K562 (cell line): ENCODE measurements at regions not wholly inside any gene's neighbourhood (a gene's known extent, or its start where the extent isn't known, plus 50 kb on each side); places are given as distances from the start of the nearest gene placed in this dataset.

Experiments
- ATAC-seq: fragments of 200-7000 bp; cut with Tn5 transposase; 3 replicates; pipeline ENCODE4 v1.9.1; 2020; ENCODE audit warnings: moderate library complexity
- BruUV-seq: library from RNA; stranded (reverse); fragments of 400-500 nt; replicated peaks from 2 replicates; lab custom pipeline; 2021; lab: Mats Ljungman, UMichigan
- CTCF ChIA-PET: fragments of 300-600 bp; formaldehyde crosslinking; extraction: SDS; loops from one replicate; lab custom pipeline; 2021; ENCODE audit warnings: low intra/inter-chr PET ratio; lab: Yijun Ruan, JAX
- POLR2A ChIA-PET: fragments of 300-600, 350-650 bp; sonication (Branson Sonifier 250); formaldehyde crosslinking; extraction: SDS; loops from one replicate; lab custom pipeline; 2021; ENCODE audit warnings: antibody characterized with exemption, inconsistent platforms; lab: Yijun Ruan, JAX
- DNase-seq, 4 experiments: peaks; one replicate each; pipeline versions ENCODE4 v3.0.0 to v3.0.0-alpha.2; 2011 to 2018; ENCODE audit warnings: low spot score in 3 of 4, mixed read lengths in 3 of 4; ENCODE audit errors: extremely low read depth in 1 of 4
- FAIRE-seq: peaks from 2 replicates; lab custom pipeline; 2011; peaks lifted over from hg19 to GRCh38; lab: Jason Lieb, UNC
- H2AFZ ChIP-seq: 2 replicates; pipeline ENCODE4 v1.6.0; 2011; ENCODE audit warnings: low read depth, low read length, control low read depth, inconsistent platforms
- H3K27ac ChIP-seq: fragments of 200-600 bp; 3 replicates; pipeline ENCODE4 v1.8.0; 2011; ENCODE audit warnings: low read depth, mild to moderate bottlenecking, control low read depth, inconsistent platforms, low read length, moderate library complexity, mixed read lengths; ENCODE audit errors: extremely low read depth
- H3K27me3 ChIP-seq, 2 experiments: fragments of 300-600 bp in 1 of 2; 2 replicates in 1 of 2; 3 replicates in 1 of 2; pipeline versions ENCODE4 v1.6.0 to v1.8.0; 2011; ENCODE audit warnings: inconsistent platforms in 2 of 2, low read length in 2 of 2, mild to moderate bottlenecking in 1 of 2, mixed read lengths in 1 of 2, moderate library complexity in 1 of 2; ENCODE audit not compliant: control insufficient read depth in 2 of 2, insufficient read depth in 2 of 2
- H3K36me3 ChIP-seq: fragments of 300-600 bp; 3 replicates; pipeline ENCODE4 v1.8.0; 2011; ENCODE audit warnings: mild to moderate bottlenecking, low read length, inconsistent platforms; ENCODE audit not compliant: control insufficient read depth, insufficient read depth
- H3K4me1 ChIP-seq, 2 experiments: fragments of 200-600 bp in 1 of 2; replicated peaks in 1 of 2; 2 replicates in 1 of 2; 3 replicates in 1 of 2; pipeline versions ENCODE4 v1.5.1 to v1.8.0; 2011; ENCODE audit warnings: inconsistent platforms in 2 of 2, low read length in 2 of 2, mild to moderate bottlenecking in 1 of 2, mixed read lengths in 1 of 2, moderate library complexity in 1 of 2; ENCODE audit not compliant: control insufficient read depth in 2 of 2, insufficient read depth in 2 of 2
- H3K4me2 ChIP-seq: 2 replicates; pipeline ENCODE4 v1.6.1; 2011; ENCODE audit warnings: low read length, control low read depth, inconsistent platforms, mixed read lengths; ENCODE audit not compliant: insufficient read depth
- H3K4me3 ChIP-seq: fragments of 200-600 bp; sonication (generic), shearing (Covaris generic); 2 replicates; pipeline ENCODE4 v1.5.1; 2016; ENCODE audit warnings: control low read depth, inconsistent platforms
- H3K79me2 ChIP-seq: fragments of 200-600 bp; 3 replicates; pipeline ENCODE4 v1.8.0; 2011; ENCODE audit warnings: low read length, inconsistent platforms; ENCODE audit not compliant: control insufficient read depth, insufficient read depth
- H3K9ac ChIP-seq, 2 experiments: 2 replicates each; pipeline versions ENCODE4 v1.6.0 to v1.6.1; 2011; ENCODE audit warnings: low read depth in 2 of 2, low read length in 2 of 2, control low read depth in 1 of 2, inconsistent platforms in 1 of 2, mild to moderate bottlenecking in 1 of 2, mixed read lengths in 1 of 2; ENCODE audit not compliant: insufficient read depth in 1 of 2
- H3K9me1 ChIP-seq: one replicate; pipeline ENCODE4 v1.6.0; 2011; ENCODE audit warnings: inconsistent platforms, mild to moderate bottlenecking, low read length, moderate library complexity; ENCODE audit not compliant: control insufficient read depth, insufficient read depth
- H3K9me3 ChIP-seq: replicated peaks from 2 replicates; pipeline ENCODE4 v1.5.1; 2011; ENCODE audit warnings: low read depth, low read length, inconsistent platforms; ENCODE audit not compliant: control insufficient read depth, insufficient read depth
- H4K20me1 ChIP-seq: replicated peaks from 2 replicates; pipeline ENCODE4 v1.6.1; 2011; ENCODE audit warnings: low read length, inconsistent platforms, mixed read lengths; ENCODE audit not compliant: control insufficient read depth, insufficient read depth
- ATF2 ChIP-seq: sonication (generic); formaldehyde crosslinking; IDR thresholded peaks from 2 replicates; pipeline ENCODE4 v1.8.1; 2022; ENCODE audit warnings: missing genetic modification reagents
- GTF2F1 ChIP-seq: IDR thresholded peaks from 2 replicates; pipeline ENCODE4 v1.6.1; 2011; ENCODE audit warnings: low read depth, low read length, improper control_type of control experiment
- HMGN3 ChIP-seq: IDR thresholded peaks from 2 replicates; pipeline ENCODE4 v1.6.1; 2011; ENCODE audit warnings: borderline replicate concordance, low read depth, mild to moderate bottlenecking, mixed read lengths, low read length; ENCODE audit not compliant: insufficient read length; ENCODE audit errors: extremely low read depth
- LEF1 ChIP-seq: fragments of 450-650 bp; IDR thresholded peaks from 2 replicates; pipeline ENCODE4 v1.6.1; 2016; ENCODE audit warnings: mild to moderate bottlenecking
- MLLT1 ChIP-seq, 2 experiments: fragments of 450-650 bp; IDR thresholded peaks; 2 replicates each; pipeline ENCODE4 v1.6.1; 2016
- NR3C1 ChIP-seq: sonication (generic); formaldehyde crosslinking; IDR thresholded peaks from 2 replicates; pipeline ENCODE4 v1.8.1; 2022; ENCODE audit warnings: missing genetic modification reagents
- PHF20 ChIP-seq: fragments of 450-650 bp; IDR thresholded peaks from 2 replicates; pipeline ENCODE4 v1.6.1; 2018; ENCODE audit not compliant: partially characterized antibody
- PPARD ChIP-seq: fragments of 250-450 bp; sonication (Bioruptor Pico); IDR thresholded peaks from 2 replicates; pipeline ENCODE4 v1.8.0; 2022; ENCODE audit warnings: inconsistent platforms, mild to moderate bottlenecking, moderate library complexity
- SNRNP70 ChIP-seq: fragments of 200-400 bp; formaldehyde crosslinking; optimal IDR thresholded peaks from 2 replicates; pipeline ENCODE3; 2017; ENCODE audit warnings: low read depth, low read length
- TGIF2 ChIP-seq: sonication (generic); formaldehyde crosslinking; IDR thresholded peaks from 2 replicates; pipeline ENCODE4 v1.8.1; 2022; ENCODE audit warnings: mild to moderate bottlenecking, missing genetic modification reagents, moderate library complexity
- U2AF1 ChIP-seq: fragments of 200-400 bp; formaldehyde crosslinking; optimal IDR thresholded peaks from 2 replicates; pipeline ENCODE3; 2017; ENCODE audit warnings: mild to moderate bottlenecking, low read depth, low read length, moderate library complexity
- ZNF764 ChIP-seq: fragments of 250-450 bp; sonication (Bioruptor Pico); IDR thresholded peaks from 2 replicates; pipeline ENCODE4 v1.4.0; 2020; ENCODE audit warnings: low read depth, mild to moderate bottlenecking, moderate library complexity
- ZNF766 ChIP-seq: fragments of 200-800 bp; sonication (Bioruptor generic); conservative IDR thresholded peaks from 2 replicates; pipeline ENCODE4 v1.6.1; 2016; ENCODE audit warnings: missing genetic modification characterization, missing compliant biosample characterization
- WGBS: fragments of 100-300 bp; shearing (Covaris generic); methylation state at CpG from one replicate; pipeline ENCODE4 v1.1.6; 2016; ENCODE audit warnings: low coverage, mixed read lengths; ENCODE audit not compliant: insufficient coverage; ENCODE audit errors: missing lambda C conversion rate; 5-methylcytosine and 5-hydroxymethylcytosine counted together
- in situ Hi-C: fragments of 300-500 bp; cut with MboI; formaldehyde crosslinking; loops from 4 replicates; pipeline ENCODE4 v1.15.0; 2018; ENCODE audit warnings: inconsistent platforms, mixed read lengths
- intact Hi-C: fragments of 100-400 bp; cut with micrococcal nuclease; formaldehyde crosslinking; loops from 2 replicates; pipeline ENCODE4 v1.14.2; 2022

- H3K9me3 ChIP-seq: no peaks in the 10 kb centered on the region
- no peaks in the 10 kb centered on the region for H3K4me1 ChIP-seq
- no peaks in the 10 kb centered on the region for H3K79me2 ChIP-seq
- ChIA-PET CTCF (no interaction called here), POLR2A (no interaction called here)
- BruUV-seq: no TSS peak
- TF ChIP-seq SNRNP70 (no peak), PHF20 (no peak), MLLT1 (IDR thresholded peaks at IDR 0.05) (no peak), GTF2F1 (no peak), HMGN3 (no peak), LEF1 (no peak), ATF2 (no peak), ZNF766 (no peak), ZNF764 (CRISPR knock-in tag) (no peak), U2AF1 (no peak), NR3C1 (no peak), TGIF2 (CRISPR knock-in tag) (no peak), PPARD (no peak)
- in situ Hi-C loops (no loop called here), intact Hi-C loops (no loop called here)
- no peak for ATAC-seq
- H3K9me1 ChIP-seq: no peaks in the 10 kb centered on the region
- no peak for FAIRE-seq
- no peaks in the 10 kb centered on the region for H3K27me3 ChIP-seq
- WGBS: 0% methylated on average over 1 of the region's 1 CpG
- H3K9ac ChIP-seq: no peak overlapping the region
- no peak overlapping the region for H3K27ac ChIP-seq
- H3K36me3 ChIP-seq: no peaks in the 10 kb centered on the region
- no peak for DNase-seq
- H4K20me1 ChIP-seq: no peaks in the 10 kb centered on the region
- no peak overlapping the region for H3K4me3 ChIP-seq
- no peak overlapping the region for H3K4me2 ChIP-seq
- H2AFZ ChIP-seq: no peak overlapping the region
Measured at GRCh38 chr4:33482773-33483172, 2761.5 kb downstream of the ARAP2 start.
